ENCODE measurements at regions not wholly inside any gene's neighbourhood (a gene's known extent, or its start where the extent isn't known, plus 50 kb on each side); places are given as distances from the start of the nearest gene placed in this dataset.

DNA sequence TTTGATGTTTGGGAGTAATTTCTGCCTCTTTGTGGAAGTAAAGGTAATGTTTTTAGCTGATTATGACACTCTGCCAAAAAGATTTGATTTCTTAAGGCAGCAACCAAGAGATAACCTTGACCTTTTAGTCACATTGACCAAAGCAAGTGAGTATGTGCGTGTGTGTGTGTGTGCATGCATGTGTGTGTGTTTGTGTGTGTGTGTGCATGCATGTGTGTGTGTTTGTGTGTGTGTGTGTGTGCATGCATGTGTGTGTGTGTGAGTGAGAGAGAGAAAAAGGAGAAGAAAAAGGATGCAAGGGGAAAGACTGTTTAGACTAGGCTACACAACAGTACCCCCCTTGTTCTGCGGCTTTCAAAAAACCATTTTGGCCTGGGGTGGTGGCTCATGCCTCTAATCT lies 88.1 kb upstream of the NPVF start:
- DNase-seq, result no peak

DNA sequence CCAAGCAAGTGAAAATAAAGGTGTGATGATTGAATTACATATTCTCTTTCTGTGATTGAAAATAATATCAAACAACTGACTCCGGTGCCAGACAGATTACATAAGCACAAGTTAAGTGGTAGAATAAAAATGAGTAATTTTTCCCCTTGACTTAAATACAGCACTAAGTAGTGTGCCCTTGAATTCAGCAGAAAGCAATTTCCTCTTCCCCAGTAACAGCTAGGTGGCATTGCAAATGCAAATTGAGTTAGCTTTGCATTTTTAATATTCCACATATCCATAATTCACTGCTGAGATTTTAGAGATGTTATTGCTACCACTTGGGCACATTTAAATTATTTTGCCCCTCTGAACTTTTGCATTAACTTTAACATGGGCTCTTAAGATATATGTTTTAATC lies 89.8 kb upstream of the NPVF start:
- DNase-seq, result peak; percentile 22

DNA sequence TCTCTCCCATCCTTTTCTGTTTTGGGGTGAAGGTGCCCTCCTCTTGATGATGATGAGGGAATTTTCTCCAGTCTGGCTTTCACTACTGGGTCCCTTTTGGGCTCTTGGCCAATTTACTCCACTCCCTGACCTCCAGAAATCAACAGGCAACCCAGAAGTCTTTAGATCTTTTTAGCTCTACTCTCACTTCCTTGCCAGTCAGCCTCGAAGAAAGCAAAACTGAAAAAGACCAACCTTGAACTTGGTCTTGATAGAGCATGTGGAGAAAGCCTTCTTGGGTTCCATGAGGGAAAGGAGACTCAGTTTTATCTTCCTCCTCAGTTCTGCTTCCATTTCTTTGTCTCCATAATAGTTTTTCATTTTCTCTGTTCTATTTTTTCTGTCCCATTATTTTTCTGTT lies 91.4 kb upstream of the NPVF start:
- no peak for DNase-seq

DNA sequence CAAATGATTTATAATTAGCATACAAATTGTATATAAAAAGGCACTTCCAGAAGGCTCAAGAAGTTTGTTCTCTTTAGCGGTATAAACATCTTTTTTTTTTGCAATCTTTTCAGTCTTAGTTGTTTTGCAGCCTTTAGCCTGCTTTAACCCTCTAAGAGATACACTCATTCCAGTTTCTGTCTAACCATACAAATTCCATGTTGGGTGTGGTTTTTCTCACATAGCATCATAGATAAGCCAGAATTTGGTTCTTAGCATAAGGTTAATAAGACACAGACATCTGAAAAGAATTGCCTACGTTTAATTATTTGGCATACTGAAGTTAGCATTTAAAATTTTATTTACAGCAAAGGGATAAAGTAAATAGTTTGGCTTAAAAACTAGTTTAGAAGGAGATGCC lies 92.5 kb upstream of the NPVF start:
- no peak for DNase-seq

DNA sequence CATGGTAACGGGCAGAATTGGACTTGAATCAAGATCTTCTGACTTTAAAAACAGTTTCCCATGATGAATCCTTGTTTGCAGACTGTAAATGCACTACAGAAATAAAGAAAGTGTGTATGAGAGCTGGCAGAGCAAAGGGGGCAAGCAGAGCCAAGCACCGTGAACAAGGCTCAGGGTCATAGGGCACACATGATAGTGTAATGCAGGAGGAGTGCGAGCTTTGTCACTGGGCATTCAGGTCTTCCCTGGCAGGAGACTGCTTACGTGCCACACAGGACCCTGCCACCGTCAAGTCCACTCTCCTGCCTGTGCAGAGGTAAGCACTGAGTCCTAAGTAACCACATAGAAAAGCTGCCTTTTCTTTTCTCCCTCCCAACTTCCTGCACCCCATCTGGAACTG lies 93.1 kb upstream of the NPVF start:
- DNase-seq, result no peak

DNA sequence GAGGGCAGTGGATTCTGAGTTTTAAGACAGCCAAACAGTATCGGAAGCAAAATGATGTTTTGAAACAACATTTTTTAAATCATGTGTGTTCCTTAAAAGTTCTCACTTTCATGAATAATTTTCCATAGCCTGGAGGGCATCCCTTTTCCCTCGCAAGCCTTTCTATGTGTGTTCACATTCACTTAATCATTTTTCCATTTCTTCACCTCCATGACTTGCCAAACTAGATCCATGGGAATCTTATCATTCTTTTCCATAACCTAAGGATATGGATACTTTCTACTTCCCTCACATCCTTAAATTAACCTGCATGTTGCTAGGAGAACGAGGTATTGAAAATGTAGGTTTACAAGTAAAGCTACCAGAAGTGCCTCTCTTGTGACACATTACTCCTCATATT lies 94.2 kb upstream of the NPVF start:
- no peak for DNase-seq

DNA sequence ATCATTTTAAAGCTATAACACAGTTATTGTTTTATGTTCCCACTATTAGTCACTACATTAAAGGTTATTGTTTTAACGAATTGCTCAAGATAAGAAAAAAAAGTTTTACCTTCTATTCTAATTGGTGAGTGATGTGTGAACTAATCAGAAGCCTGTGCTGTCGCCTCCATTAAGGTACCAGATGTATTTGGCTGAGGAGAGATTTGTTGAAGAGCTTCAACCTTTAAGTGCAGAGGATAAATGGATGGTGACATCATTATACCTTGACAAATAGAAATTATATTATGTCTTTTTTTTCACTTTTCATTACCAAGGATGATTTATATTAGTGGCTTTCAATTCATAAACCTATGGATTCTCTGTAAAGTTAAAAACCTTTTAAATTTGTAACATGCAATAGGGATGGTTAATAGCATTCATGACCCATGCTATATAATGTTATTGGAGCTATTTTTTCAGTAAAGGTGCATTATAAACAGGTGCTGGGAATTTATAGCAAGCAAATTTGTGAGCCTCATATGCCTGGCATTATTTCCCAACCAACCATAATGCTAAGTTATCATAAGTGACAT lies 97.0 kb upstream of the NPVF start:
- DNase-seq, result no peak

DNA sequence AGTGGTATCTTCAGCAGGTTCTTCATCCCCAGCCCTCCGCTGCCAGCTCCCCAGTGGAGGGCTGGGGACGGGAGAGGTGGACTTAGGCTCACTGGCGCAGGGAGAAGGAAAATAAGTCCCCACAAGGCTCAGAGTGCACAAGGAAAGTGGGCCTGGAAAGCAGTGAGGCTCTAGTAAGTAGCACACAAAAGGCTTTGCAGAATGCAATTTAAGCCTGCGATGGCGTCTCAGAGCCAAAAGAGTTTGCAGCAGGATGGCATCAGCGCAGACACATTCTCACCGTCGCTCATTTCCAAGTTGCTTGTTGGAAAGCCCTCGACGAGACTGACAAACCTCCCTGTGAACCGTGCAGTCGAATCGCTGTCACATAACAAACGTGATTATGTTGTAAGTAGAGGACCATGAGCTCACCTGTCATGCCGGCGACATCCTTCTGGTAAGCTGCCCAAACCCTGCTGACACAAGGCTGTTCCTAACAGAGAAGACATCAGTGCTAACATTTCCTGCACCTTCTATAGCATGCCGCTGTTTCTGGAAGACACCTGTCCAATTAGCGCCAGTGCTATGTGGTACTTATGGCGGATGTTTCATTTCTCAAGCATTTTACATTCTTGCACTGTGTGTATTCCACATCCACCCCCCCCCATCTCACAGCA lies 98.3 kb upstream of the NPVF start:
- no peak for DNase-seq

DNA sequence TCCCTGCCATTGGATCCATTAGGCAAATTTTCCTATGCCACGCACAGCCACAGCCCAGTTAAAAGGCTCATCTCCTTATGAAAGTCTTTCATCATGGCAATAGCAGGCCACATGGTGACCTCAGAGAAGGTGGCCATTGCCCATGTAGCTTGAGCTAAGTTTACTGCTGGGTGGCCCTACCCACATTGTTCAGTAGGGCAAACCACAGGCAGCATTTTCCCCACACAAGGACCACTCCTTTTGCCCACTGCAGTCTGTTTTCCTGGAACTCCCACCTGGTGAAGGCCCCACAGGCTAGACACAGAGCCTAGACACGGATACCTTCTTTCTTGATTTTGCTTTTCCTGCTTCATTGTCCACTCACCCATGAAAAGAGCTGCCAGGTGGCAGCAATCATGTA lies 101.5 kb upstream of the NPVF start:
- no peak for DNase-seq

DNA sequence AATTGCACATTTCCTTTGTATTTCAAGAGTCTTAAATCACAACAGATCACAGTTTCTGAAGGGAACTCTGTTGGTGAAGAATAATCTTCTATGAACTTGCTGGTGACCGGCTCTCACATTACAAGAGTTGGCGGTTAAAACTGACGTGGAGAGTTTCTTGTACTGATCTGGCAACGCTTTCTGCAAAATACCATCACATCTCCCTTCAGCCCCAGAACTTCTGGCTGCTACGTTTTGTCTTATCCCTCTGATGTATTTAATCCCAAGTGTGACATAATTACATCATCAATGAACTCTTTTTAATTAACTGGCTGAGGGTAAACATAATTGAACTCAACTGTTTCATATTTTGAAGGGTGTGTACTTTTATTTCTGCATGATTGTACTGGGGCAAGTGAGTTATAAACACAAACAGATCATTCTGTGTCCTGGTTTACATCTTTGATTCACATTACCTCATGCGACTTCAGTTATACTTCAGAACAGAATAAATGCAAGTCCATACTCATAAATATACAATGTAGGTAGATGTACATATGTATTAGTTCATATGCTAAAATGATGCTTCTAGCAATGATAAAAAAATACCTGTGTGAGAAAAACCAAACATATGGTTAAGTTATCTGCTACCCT lies 105.1 kb upstream of the NPVF start:
- no peak for DNase-seq

DNA sequence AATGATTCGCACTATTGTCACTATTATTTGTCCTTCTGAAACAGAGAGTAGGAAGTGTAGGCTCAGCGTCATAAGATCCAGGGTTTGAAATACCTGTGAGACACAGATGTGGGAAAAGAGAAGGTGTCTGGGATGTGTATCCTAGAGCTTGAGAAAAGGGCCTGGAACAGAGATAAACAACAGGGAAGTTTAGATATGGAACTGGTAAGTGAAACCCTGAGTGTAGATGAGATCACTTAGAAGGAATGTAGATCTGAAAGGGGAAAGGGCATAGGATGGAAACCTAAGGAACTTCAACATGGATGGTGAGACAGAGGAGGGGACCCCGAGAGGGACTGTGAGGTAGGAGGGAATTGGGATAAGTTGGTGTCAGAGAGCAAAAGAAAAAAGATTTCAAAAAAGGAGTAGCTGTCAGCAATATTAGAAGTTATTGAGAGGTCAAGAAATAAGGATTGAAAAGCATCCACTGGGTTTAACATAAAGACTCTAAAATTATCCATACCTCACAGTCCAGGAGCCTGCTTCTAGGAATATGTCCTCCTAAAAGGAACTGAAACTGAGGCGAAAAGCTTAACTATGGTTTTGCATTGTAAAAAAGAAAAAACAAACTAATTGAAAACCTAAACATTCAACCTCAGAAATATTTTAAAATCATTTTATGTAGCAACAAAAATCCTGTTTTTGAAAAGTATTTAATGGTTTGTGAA lies 119.2 kb upstream of the NPVF start:
- DNase-seq, result no peak

DNA sequence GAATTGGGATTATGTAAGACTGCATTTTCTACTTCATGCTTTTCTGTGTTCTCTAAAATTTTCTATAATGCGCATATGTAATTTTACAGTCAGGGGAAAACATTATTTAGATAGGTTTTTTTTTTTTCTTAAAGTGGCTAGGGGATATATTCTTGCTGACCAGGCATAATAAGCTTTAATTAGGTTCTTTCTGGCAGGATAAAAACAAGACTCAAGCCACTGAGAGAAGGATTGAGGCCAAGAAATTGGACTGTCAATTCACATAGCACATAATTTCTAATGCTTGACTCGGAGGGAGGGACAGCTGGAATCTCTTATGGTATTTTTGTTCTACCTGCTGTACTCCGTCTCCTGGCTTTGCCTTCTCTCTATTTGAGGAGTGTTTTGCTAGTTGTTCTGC lies 119.8 kb upstream of the NPVF start:
- DNase-seq, result no peak

DNA sequence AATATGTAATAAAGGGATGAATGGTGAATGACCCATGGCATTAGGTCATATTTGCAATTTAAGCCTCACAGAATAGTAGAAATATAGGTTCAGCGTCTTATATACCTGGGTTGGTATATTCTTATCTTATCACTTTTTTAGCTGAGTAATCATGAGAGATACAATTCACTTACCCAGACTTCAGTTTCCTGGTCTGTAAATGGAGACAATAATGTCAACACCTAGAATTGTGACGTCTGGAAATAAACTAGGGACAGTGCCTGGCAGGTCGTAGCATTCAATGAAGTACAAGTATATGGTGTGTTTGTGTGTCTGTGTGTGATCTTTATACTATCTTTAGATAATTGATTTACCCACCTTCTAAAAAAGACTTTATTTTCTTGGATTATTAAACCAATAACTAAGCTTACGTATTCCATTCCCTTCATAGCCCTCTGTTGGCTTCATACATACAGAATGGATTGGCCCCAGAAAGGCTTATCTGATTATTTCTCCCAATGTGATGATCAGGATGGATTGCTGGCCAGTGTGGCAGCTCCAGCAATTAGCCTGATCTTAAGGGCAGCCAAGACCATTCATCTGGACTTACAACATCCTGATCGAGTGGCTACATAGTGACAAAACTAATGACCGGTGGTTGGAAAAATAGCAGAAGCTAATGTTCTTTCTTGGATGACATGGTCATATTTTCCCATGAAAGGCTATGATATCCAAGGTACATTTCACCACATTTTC lies 121.2 kb upstream of the NPVF start:
- DNase-seq, result no peak

DNA sequence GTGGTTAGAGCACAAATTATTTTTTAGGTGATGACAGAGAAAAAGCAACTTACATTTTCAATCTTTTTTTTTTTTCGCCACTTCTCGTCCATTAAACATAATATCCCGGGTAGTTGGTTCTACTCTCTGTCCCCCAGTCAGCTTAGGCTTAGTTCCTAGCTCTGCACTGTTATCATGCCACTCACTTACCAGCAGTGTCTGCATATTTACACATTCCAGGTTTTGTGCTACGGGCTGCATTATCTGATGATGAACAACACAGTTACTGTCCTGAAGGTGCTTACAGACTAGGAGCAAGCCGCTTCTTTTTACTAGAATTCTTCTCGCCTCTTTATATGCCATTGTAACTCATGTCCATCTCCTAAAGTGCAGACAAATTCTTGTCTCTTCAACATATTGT lies 121.8 kb upstream of the NPVF start:
- DNase-seq, result no peak

DNA sequence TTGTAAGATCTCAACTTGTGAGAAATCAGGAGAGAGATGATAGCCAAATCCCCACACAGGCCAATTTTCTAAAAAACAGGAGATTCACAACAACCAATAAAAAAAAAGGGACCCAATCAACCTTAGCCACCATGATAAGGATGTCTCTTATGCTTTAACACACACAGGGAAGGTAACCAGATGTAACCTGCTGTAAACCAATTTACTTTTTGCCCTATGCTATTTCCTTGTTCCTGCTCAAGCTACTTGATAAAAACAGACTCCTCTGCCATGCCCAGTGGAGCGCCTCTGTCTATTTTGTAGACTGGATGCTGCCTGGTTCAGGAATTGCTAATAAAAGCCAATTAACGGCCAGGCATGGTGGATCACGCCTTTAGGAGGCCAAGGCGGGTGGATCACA lies 123.5 kb upstream of the NPVF start:
- DNase-seq, result no peak

DNA sequence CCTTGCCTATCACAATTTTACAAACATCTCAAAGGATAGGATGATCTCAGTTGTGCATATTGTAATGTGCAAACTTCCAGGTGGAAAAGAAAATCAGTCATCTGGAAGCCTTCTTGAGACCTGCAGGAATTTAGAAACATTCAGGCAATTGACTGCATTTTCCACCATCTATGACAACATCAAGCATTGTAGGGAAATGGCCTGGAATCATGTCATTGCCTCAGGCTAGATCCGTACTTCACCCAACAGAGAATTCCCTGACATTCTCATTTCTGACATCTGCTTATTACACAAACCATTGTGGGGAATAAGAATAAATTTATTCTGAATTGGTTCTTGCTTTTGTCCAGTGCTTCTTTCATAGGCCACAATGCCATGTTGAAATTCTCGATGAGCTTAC lies 124.9 kb upstream of the NPVF start:
- no peak for DNase-seq

DNA sequence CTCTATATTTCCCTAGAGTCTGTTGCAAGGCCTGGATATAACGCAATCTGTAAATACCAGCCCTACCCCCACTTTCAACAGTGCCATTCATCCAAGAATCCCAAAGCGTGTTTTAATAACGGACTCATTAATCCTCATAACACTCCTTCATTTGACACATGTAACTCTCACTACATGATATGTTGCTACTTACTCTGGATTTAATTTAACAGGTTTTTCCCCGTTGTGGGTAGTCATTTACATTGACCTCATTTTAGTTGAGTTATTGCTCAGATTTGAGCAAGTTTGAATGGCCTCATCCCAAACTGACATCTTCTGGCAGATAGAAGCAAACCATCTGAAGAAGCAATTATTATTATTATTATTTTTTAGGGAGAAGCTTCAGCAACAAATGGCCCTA lies 125.4 kb upstream of the NPVF start:
- DNase-seq, result no peak

DNA sequence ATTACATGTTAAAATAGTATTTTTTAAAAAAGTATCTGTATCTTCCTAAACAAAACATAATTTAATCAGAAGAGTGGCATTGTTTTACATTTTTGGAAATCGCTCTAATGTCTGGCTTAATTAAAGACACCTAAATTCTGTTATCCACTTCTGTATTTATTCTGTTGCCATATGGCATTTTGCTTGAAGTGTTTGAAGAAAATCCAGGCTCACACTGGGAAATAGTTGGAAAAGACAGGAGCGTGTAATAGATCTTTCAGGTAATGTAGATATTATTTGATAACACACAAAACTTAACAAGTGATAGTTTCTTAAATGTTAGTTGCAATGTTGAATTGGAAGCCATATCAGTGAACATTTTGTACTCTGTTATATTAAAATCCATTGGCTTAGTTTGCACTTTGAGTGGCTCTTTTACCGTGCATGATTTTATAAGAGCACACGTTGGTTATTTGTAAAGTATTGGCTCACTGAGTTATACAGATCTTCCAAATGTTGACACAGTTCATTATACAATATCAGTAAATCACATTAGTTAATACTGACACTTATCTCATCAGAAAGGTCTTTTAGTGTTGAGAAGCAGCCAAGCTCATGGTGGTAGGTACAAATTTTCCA lies 128.4 kb upstream of the NPVF start:
- no peak for DNase-seq

DNA sequence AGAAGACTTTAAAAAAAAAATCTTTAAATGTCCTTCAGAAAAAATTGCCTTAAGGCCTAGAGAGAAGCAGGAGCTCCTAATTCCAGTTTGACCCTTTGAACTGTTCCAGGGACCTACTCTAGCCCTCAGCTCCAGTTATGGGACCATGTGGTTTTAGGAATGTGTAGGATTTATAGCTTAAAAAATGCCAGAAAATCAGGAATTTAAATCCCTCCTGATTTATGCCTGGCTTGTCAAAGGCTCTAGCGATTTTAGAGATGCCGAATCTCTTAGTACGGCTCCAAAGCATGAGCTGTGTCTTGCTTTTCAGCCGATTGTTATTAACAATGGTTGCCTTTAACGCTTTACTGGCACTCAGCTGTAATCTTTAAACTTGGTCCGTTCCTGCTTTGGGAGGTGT lies 130.6 kb upstream of the NPVF start:
- DNase-seq, result no peak

DNA sequence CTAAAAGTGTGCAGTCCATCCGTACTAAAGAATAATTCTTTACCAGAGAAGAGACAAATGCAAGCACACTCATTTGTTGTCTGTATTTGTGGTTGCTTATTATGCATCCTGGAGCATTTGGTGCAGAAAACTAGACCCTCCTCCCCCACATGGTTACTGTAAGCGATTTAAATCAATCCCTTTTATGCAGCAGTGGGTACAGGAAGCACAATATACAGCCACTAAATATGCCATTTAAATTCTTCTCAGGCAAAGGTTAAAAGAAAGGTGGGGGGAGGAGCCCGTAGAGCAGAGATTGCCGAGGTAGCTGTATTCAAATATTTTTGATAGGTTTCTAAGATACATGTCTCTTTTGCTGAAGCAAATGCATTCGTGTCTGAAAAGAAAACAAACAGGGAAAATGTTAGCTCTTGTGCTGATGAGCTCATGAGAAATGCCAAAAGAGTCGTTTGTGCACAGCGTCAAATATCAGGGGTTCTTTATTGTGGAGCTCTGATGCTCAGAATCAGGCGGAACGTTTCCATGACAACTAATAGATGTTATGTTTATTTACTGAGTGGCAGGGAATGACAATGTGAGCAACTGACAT lies 131.3 kb upstream of the NPVF start:
- peak; percentile 47 for DNase-seq

DNA sequence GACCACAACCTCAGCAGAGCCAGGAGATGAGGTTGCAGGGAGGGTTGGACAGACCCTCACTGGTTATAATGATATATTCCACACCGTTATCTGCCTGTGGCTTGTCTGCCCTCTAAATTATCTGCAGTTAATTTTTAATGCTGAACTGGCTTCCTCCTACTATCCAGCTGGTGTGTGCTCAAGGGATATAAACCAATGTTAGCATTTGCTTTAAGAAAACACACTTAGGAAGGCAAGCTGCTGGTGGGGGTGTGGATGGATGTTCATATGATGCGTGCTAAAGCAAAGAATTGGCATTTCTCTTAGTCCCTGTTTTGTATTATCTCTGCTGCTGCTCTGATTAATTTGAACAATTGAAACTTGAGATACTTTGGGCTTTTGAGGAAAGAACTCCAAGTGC lies 132.2 kb upstream of the NPVF start:
- no peak for DNase-seq

DNA sequence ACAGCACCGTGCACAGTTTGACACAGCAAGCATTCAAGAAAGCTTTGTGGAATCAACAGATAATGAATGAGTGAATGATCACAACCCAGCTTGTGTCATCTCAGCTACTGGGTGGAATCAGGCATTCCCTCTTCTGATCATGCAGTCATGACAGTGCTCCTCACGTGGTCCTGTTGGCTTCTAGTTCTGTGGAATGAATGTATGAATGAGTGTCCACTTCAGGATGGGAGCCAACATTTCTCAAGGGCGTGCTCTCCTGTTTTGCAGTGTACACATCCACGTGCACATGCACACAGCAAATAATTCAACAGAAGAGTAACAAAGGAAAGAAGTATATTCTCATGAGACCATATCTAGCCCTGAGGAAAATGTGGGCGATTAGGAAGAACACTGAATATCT lies 133.1 kb upstream of the NPVF start:
- no peak for DNase-seq

DNA sequence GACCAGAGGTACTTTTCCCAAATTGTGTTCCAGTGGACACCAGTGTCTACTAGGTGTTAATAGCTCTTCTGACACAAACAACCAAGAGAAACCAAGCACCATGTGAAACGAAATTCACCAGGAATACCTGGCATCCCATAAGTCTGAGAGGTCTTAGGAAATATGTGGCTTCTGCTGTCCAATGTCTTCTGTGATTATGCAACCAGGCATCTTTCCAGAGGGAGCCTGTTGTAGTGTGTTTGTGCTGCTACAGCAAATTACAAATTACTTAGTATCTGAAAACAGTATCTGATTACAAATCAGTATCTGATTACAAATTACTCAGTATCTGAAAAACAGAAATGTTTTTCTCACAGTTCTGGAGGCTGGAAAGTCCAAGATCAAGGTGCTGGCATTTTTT lies 133.6 kb upstream of the NPVF start:
- DNase-seq, result no peak

Measured in NCI-H526 treated with DMSO at 0.1 percent for 48 hours (cell line).